ENCODE measurements at regions not wholly inside any gene's neighbourhood (a gene's known extent, or its start where the extent isn't known, plus 50 kb on each side); places are given as distances from the start of the nearest gene placed in this dataset.

DNA sequence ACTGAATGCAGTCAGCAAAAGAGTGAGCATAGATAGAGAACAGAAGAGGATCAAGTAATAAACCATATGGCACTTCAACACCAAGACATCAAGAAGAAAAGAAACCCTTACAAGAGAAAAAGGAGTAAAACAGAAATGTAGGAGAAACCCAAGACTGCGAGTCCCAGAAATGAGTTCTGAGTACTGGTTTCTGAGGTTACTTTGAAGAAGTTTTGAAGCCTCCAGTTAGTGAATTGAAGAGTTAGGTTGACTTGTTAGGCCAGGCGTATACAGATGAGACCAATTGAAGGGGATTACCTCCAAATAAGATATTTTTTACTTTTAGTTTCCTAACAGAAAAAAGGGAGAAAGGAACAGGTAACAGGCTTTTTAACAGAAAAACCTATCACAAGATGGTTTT, 162.2 kb upstream of the SSTR1 start:
- Histone ChIP-seq H3K4me1 (no peaks in the 10 kb centered on the region), H3K27ac (no peak overlapping the region), H3K27me3 (no peaks in the 10 kb centered on the region), H3K4me3 (no peak overlapping the region), H3K9me3 (no peaks in the 10 kb centered on the region), H3K36me3 (no peaks in the 10 kb centered on the region)
- DNase-seq (no peak), ATAC-seq (no peak)
- TF ChIP-seq, protein P1, sequence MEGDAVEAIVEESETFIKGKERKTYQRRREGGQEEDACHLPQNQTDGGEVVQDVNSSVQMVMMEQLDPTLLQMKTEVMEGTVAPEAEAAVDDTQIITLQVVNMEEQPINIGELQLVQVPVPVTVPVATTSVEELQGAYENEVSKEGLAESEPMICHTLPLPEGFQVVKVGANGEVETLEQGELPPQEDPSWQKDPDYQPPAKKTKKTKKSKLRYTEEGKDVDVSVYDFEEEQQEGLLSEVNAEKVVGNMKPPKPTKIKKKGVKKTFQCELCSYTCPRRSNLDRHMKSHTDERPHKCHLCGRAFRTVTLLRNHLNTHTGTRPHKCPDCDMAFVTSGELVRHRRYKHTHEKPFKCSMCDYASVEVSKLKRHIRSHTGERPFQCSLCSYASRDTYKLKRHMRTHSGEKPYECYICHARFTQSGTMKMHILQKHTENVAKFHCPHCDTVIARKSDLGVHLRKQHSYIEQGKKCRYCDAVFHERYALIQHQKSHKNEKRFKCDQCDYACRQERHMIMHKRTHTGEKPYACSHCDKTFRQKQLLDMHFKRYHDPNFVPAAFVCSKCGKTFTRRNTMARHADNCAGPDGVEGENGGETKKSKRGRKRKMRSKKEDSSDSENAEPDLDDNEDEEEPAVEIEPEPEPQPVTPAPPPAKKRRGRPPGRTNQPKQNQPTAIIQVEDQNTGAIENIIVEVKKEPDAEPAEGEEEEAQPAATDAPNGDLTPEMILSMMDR (IDR thresholded peaks at IDR 0.05 in 4 of 5, conservative IDR thresholded peaks at IDR 0.05 in 1 of 5) = no peak
- no peak for TF ChIP-seq POLR2A (IDR thresholded peaks at IDR 0.05)
- in situ Hi-C loops (cut with MboI; ENCODE audit: low sequenced_read_pairs in 4 of 4) = no loop called here
- intact Hi-C loops (cut with DNase I; ENCODE audit: low total_unique reads) = no loop called here

DNA sequence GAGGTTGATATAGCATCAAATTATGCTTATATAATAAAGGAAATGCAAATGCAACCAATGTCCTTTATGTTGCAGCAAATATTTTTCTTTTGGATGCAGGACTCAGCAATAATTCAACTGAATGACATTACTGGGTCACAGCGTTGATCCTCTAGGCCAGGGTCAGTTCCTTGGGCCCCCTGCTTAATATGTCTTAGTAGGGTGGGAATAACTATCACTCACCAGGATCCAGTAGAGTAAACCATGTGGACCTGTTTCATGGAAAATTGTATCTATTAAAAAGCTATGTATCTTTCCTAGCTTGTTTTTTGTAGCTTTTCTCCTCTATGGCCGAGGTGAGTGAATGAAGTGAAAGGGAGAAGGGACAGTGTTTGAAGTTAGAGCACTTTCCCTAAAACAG, 161.5 kb upstream of the SSTR1 start:
- TF ChIP-seq, protein P1 (IDR thresholded peaks at IDR 0.05 in 4 of 5, conservative IDR thresholded peaks at IDR 0.05 in 1 of 5) = no peak
- no peak for TF ChIP-seq POLR2A (IDR thresholded peaks at IDR 0.05)
- H3K9me3 ChIP-seq = no peaks in the 10 kb centered on the region
- in situ Hi-C loops (cut with MboI; ENCODE audit: low sequenced_read_pairs in 4 of 4) = no loop called here
- DNase-seq = no peak
- no peaks in the 10 kb centered on the region for H3K4me1 ChIP-seq
- H3K36me3 ChIP-seq = no peaks in the 10 kb centered on the region
- no peak overlapping the region for H3K4me3 ChIP-seq
- no peaks in the 10 kb centered on the region for H3K27me3 ChIP-seq
- no peak overlapping the region for H3K27ac ChIP-seq
- intact Hi-C loops (cut with DNase I; ENCODE audit: low total_unique reads) = no loop called here
- ATAC-seq = no peak

DNA sequence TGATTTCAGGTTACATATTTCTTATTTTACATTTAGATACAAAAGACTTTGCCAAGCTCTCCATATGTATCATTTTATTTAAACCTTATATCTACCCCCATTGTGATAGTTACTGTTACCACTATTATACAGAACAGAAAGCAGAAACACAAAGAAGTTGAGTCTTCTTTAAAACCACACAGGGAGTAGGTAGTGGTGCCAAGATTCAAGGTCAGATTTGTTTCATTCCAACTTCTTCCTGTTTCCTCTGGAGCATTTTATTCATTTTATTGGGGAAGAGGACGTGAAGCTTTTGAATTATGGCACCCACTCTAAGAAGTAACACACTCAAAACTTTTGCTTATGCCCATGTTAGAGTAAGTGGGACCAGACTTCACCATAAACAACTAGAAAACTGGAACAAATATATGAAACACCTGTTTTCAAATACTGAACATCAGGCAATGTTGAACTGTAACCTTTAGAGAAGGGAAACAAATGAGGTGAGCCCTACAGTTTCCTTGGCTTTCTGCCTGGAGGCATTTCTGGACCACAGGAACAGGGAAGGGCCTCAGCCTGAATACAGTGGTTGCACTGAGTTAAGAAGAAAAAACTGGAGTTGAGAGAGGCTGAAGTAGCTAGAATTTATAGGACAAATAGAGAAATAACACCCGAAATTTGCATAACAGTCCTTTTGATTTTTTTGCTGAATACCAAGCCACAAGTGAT, 160.4 kb upstream of the SSTR1 start:
- DNase-seq (no peak), ATAC-seq (no peak)
- TF ChIP-seq, protein P1 (IDR thresholded peaks at IDR 0.05 in 4 of 5, conservative IDR thresholded peaks at IDR 0.05 in 1 of 5) = no peak
- TF ChIP-seq POLR2A (IDR thresholded peaks at IDR 0.05) = no peak
- Histone ChIP-seq H3K4me1 (no peaks in the 10 kb centered on the region), H3K27ac (no peak overlapping the region), H3K27me3 (no peaks in the 10 kb centered on the region), H3K4me3 (no peak overlapping the region), H3K36me3 (no peaks in the 10 kb centered on the region), H3K9me3 (no peaks in the 10 kb centered on the region)
- in situ Hi-C loops (cut with MboI; ENCODE audit: low sequenced_read_pairs in 4 of 4) (no loop called here), intact Hi-C loops (cut with DNase I; ENCODE audit: low total_unique reads) (no loop called here)

DNA sequence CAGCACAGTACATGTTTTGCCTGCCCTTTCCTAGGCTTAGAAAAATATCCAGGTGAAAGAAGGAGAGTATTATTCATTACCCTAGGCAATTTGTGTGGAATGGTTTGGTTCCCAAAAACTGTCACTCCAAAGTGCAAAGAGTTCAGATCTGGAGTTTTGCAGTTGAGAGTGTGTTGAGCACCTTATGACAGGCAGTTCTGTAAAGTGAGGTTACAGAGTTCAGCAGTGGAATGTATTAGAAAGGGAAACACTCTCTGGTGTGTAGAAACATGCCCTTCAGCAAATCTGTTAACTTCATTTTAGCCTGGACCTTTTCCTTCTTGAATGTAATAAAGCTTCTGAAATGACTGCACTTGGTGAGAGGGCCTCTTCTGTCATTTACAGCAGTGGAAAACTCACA, 154.0 kb upstream of the SSTR1 start:
- in situ Hi-C loops (cut with MboI; ENCODE audit: low sequenced_read_pairs in 4 of 4) = no loop called here
- intact Hi-C loops (cut with DNase I; ENCODE audit: low total_unique reads) = no loop called here

More for the DNA sequence above, 154.0 kb upstream of the SSTR1 start:
- Histone ChIP-seq H3K4me3 (no peak overlapping the region), H3K36me3 (no peaks in the 10 kb centered on the region), H3K9me3 (no peaks in the 10 kb centered on the region), H3K4me1 (no peaks in the 10 kb centered on the region), H3K27me3 (no peaks in the 10 kb centered on the region), H3K27ac (no peak overlapping the region)
- no peak for TF ChIP-seq POLR2A (IDR thresholded peaks at IDR 0.05)
- TF ChIP-seq, protein P1 (IDR thresholded peaks at IDR 0.05 in 4 of 5, conservative IDR thresholded peaks at IDR 0.05 in 1 of 5) = no peak
- DNase-seq = no peak
- no peak for ATAC-seq
